PC-3 (cell line): ENCODE measurements at regions not wholly inside any gene's neighbourhood (a gene's known extent, or its start where the extent isn't known, plus 50 kb on each side); places are given as distances from the start of the nearest gene placed in this dataset.

Experiments
- ATAC-seq: fragments of 200-7000 bp; cut with Tn5 transposase; 2 replicates; pipeline ENCODE4 v1.9.1; 2020; ENCODE audit warnings: mild to moderate bottlenecking, moderate library complexity
- BruUV-seq: library from RNA; stranded (reverse); fragments of 400-500 nt; replicated peaks from 2 replicates; lab custom pipeline; 2021; lab: Mats Ljungman, UMichigan
- CTCF ChIA-PET: fragments of 300-600 bp; sonication (Branson Sonifier 250); formaldehyde crosslinking; loops from one replicate; lab custom pipeline; 2022; ENCODE audit warnings: antibody characterized with exemption; lab: Charles Lee
- POLR2A ChIA-PET: fragments of 300-600 bp; sonication (Branson Sonifier 250); formaldehyde crosslinking; loops from one replicate; lab custom pipeline; 2022; ENCODE audit warnings: antibody characterized with exemption; ENCODE audit not compliant: unreplicated experiment; lab: Charles Lee
- DNase-seq: peaks from one replicate; pipeline ENCODE4 v3.0.0-alpha.2; 2015
- H2AFZ ChIP-seq: fragments of 300-600 bp; sonication (generic); 2 replicates; pipeline ENCODE4 v1.6.0; 2016; ENCODE audit warnings: antibody characterized with exemption, low read length
- H3F3A ChIP-seq: fragments of 300-600 bp; sonication (generic); one replicate; pipeline ENCODE4 v1.6.0; 2017; ENCODE audit warnings: antibody characterized with exemption, low read length, control low read depth, mild to moderate bottlenecking; ENCODE audit not compliant: unreplicated experiment
- H3K27ac ChIP-seq: fragments of 300-600 bp; sonication (generic); 2 replicates; pipeline ENCODE4 v1.5.1; 2016; ENCODE audit warnings: mild to moderate bottlenecking, low read length
- H3K27me3 ChIP-seq: fragments of 300-600 bp; sonication (generic); 2 replicates; pipeline ENCODE4 v1.6.1; 2016; ENCODE audit warnings: low read length, mixed read lengths
- H3K36me3 ChIP-seq: fragments of 300-600 bp; sonication (generic); 2 replicates; pipeline ENCODE4 v1.6.1; 2016; ENCODE audit warnings: low read depth, mixed run types, low read length, mixed read lengths
- H3K4me1 ChIP-seq: fragments of 300-600 bp; sonication (generic); 2 replicates; pipeline ENCODE4 v1.5.1; 2016; ENCODE audit warnings: low read length; ENCODE audit not compliant: insufficient read depth
- H3K4me2 ChIP-seq: fragments of 300-600 bp; sonication (generic); 2 replicates; pipeline ENCODE4 v1.6.0; 2016; ENCODE audit warnings: low read length
- H3K4me3 ChIP-seq: fragments of 300-600 bp; sonication (generic); 2 replicates; pipeline ENCODE4 v1.5.1; 2016; ENCODE audit warnings: mild to moderate bottlenecking, low read length, mixed read lengths
- H3K79me2 ChIP-seq: fragments of 300-600 bp; sonication (generic); 2 replicates; pipeline ENCODE4 v1.6.1; 2017; ENCODE audit warnings: low read length, mixed read lengths
- H3K9ac ChIP-seq: fragments of 300-600 bp; sonication (generic); 2 replicates; pipeline ENCODE4 v1.6.0; 2016; ENCODE audit warnings: mild to moderate bottlenecking, low read length
- H3K9me2 ChIP-seq: fragments of 300-600 bp; sonication (generic); replicated peaks from 2 replicates; pipeline ENCODE4 v1.6.1; 2016; ENCODE audit warnings: mixed run types, low read length, mixed read lengths
- H3K9me3 ChIP-seq: fragments of 300-600 bp; sonication (generic); 2 replicates; pipeline ENCODE4 v1.6.1; 2016; ENCODE audit warnings: low read length, mixed read lengths
- H4K20me1 ChIP-seq: fragments of 300-600 bp; sonication (generic); 2 replicates; pipeline ENCODE4 v1.6.1; 2016; ENCODE audit warnings: low read length, mixed read lengths
- EZH2 ChIP-seq: fragments of 300-600 bp; sonication (generic); IDR thresholded peaks from one replicate; pipeline ENCODE4 v1.6.1; 2017; ENCODE audit warnings: antibody characterized with exemption, mild to moderate bottlenecking, low read length; ENCODE audit not compliant: unreplicated experiment
- EZH2phosphoT487 ChIP-seq: fragments of 300-600 bp; sonication (generic); IDR thresholded peaks from 2 replicates; pipeline ENCODE4 v1.6.1; 2018; ENCODE audit warnings: mild to moderate bottlenecking, antibody characterized with exemption, low read length, borderline replicate concordance
- intact Hi-C: fragments of 100-400 bp; cut with micrococcal nuclease; formaldehyde crosslinking; loops from 2 replicates; pipeline ENCODE4 v1.9.0; 2023
- TF ChIP-seq, protein P1 (sequence below): fragments of 300-600 bp; sonication (generic); conservative IDR thresholded peaks from 2 replicates; pipeline ENCODE4 v1.5.1; 2017; ENCODE audit warnings: antibody characterized with exemption, low read depth, mild to moderate bottlenecking, low read length

DNA sequence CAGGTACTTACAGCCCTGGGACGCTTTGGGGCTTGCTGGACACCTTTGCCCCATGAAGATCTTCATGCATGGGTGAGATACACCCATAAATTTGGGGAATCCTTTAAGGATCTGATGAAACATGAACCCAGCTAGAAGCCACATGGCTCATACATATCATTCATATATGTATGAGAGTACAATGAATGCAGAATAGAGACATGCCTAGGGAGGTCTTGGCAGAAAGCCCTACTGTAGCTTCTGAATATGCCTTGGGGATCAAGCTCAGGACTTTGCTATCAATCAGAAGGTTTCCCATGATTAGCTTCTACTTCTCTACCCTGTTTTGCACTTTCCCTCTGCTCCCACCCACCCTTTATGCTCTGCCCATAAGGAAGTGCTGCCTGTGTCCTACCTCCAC lies 368.4 kb downstream of the LPIN1 start:
- peaks cover 5% of the 10 kb centered on the region for H3K4me1 ChIP-seq
- no peaks in the 10 kb centered on the region for H3K27me3 ChIP-seq
- no peak for TF ChIP-seq EZH2
- no peak for TF ChIP-seq EZH2phosphoT487
- TF ChIP-seq, protein P1, sequence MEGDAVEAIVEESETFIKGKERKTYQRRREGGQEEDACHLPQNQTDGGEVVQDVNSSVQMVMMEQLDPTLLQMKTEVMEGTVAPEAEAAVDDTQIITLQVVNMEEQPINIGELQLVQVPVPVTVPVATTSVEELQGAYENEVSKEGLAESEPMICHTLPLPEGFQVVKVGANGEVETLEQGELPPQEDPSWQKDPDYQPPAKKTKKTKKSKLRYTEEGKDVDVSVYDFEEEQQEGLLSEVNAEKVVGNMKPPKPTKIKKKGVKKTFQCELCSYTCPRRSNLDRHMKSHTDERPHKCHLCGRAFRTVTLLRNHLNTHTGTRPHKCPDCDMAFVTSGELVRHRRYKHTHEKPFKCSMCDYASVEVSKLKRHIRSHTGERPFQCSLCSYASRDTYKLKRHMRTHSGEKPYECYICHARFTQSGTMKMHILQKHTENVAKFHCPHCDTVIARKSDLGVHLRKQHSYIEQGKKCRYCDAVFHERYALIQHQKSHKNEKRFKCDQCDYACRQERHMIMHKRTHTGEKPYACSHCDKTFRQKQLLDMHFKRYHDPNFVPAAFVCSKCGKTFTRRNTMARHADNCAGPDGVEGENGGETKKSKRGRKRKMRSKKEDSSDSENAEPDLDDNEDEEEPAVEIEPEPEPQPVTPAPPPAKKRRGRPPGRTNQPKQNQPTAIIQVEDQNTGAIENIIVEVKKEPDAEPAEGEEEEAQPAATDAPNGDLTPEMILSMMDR: no peak
- H3K9me3 ChIP-seq: no peaks in the 10 kb centered on the region
- no peak overlapping the region for H2AFZ ChIP-seq
- no peaks in the 10 kb centered on the region for H3K36me3 ChIP-seq
- POLR2A ChIA-PET: no interaction called here
- CTCF ChIA-PET: no interaction called here
- BruUV-seq: no TSS peak
- H3K9me2 ChIP-seq: 0 out of 2 replicates have a peak, but pooled peaks cover 2% of the 10 kb centered on the region
- ATAC-seq (no peak), DNase-seq (no peak)
- H3K9ac ChIP-seq: no peak overlapping the region
- no peak overlapping the region for H3K4me2 ChIP-seq
- no peaks in the 10 kb centered on the region for H3F3A ChIP-seq
- H4K20me1 ChIP-seq: no peaks in the 10 kb centered on the region
- no peaks in the 10 kb centered on the region for H3K79me2 ChIP-seq
- H3K4me3 ChIP-seq: no peak overlapping the region
- intact Hi-C loops: no loop called here
- H3K27ac ChIP-seq: no peak overlapping the region

DNA sequence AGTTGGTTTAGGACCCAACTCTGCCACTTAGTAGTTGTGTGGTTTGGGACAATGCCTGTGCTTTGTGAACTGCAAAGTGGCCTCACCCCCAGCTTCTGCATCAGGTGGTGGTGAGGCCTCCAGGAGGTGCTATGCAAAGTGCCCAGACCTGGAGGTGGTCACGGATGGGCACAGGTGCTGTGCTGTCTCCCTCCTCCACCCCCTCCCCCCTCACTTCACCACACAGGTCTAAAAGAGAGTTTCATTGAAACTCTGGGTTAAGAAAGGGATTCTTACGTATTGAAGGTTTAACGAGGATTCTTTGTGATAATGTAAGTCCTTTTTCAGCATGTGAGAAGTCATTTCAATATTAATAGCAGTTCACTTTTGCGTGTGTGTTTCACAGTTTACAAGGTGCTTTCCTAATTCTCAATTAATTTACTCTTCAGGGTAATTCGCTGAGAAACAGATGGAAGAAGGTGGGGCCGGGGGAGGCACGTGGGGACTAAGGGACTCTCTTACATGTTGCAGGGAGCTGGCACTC lies 369.9 kb downstream of the LPIN1 start:
- H3K27me3 ChIP-seq: no peaks in the 10 kb centered on the region
- no peak overlapping the region for H3K27ac ChIP-seq
- CTCF ChIA-PET: no interaction called here
- H3K4me3 ChIP-seq: no peak overlapping the region
- ATAC-seq (no peak), DNase-seq (no peak)
- H3K79me2 ChIP-seq: no peaks in the 10 kb centered on the region
- H2AFZ ChIP-seq: no peak overlapping the region
- H3K9ac ChIP-seq: no peak overlapping the region
- BruUV-seq: no TSS peak
- no peaks in the 10 kb centered on the region for H4K20me1 ChIP-seq
- H3F3A ChIP-seq: no peaks in the 10 kb centered on the region
- H3K36me3 ChIP-seq: no peaks in the 10 kb centered on the region
- no peaks in the 10 kb centered on the region for H3K9me3 ChIP-seq
- peaks cover 20% of the 10 kb centered on the region for H3K4me1 ChIP-seq
- intact Hi-C loops: no loop called here
- H3K9me2 ChIP-seq: 0 out of 2 replicates have a peak, but pooled peaks cover 2% of the 10 kb centered on the region
- POLR2A ChIA-PET: no interaction called here
- H3K4me2 ChIP-seq: no peak overlapping the region
- TF ChIP-seq, protein P1: no peak
- TF ChIP-seq EZH2phosphoT487 (no peak), EZH2 (no peak)

DNA sequence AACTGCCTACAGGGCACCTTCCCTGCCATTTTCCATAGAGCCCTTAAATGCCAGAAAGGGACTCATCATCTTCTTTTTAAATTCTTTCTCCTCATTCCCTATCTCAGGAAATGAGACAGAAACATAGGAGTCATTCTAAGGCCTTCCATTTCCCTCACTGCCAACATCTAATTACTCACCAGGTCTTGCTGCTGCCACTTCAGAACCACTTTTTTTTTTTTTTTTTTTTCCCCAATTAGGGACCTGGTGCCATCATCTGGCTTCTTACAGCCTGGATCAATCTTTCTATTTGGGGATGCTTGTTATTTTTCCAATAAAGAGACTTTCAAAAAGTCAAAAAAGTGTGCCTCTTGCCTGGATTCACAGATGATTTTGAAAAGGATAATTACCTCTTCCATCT lies 373.4 kb downstream of the LPIN1 start:
- Histone ChIP-seq H3K79me2 (no peaks in the 10 kb centered on the region), H3K4me2 (peak overlapping the region; percentile 53), H2AFZ (no peak overlapping the region), H3K9me2 (no peaks in the 10 kb centered on the region), H3K36me3 (no peaks in the 10 kb centered on the region), H3F3A (no peaks in the 10 kb centered on the region), H3K27me3 (no peaks in the 10 kb centered on the region), H3K4me3 (no peak overlapping the region), H3K9me3 (no peaks in the 10 kb centered on the region), H3K9ac (no peak overlapping the region), H3K4me1 (peaks cover 24% of the 10 kb centered on the region), H4K20me1 (no peaks in the 10 kb centered on the region), H3K27ac (peak overlapping the region; percentile 71)
- TF ChIP-seq EZH2 (no peak), EZH2phosphoT487 (no peak)
- TF ChIP-seq, protein P1: no peak
- intact Hi-C loops: no loop called here
- DNase-seq: peak; percentile 56
- peak; percentile 37; the same call in 1 of the 2 replicates for ATAC-seq
- BruUV-seq: no TSS peak
- ChIA-PET POLR2A (no interaction called here), CTCF (no interaction called here)
